ENCODE measurements at regions not wholly inside any gene's neighbourhood (a gene's known extent, or its start where the extent isn't known, plus 50 kb on each side); places are given as distances from the start of the nearest gene placed in this dataset.
"Not testable (repeated sequence)": the region's sequence is repeated elsewhere in the genome, so short reads cannot be mapped to it uniquely, and the experiment has no call there.

DNA sequence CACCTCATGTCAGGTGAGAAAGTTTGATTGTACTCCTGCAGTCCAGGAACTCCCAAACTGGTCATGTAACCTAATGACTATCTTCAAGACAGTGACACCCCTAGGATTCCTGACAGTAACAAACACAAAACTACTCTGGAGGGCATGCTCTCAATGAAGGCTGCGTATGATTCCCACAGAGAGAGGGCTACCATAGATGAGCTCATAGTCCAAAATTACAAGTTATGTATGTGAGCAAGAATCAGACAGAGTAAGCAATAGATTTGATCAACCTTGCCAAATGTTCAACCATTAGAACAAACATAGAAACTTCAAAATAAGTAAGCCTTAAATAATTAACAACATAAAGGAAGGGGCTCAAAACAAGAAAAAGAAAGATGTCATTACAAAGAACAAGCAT is 158.1 kb downstream of the COPRS start:
- DNase-seq: no peak

DNA sequence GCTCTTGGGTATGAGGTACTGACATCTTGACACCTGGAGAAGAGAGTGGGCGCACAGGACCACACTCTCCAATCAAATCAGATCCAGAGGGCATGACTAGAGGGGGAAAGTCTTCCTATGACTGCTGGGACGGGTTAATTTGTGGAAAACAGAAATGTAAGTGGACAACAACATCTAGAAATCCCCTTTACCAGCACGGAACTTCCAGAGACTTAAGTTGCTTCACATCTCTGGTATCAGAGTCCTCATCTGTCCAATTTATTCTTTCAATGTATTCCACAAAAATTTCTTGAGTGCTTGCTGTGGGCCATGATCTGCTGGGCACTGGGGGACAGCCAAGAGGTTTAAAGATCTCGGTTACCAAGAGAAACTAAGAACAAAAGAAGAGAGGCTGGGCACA is 159.2 kb downstream of the COPRS start:
- DNase-seq: no peak

DNA sequence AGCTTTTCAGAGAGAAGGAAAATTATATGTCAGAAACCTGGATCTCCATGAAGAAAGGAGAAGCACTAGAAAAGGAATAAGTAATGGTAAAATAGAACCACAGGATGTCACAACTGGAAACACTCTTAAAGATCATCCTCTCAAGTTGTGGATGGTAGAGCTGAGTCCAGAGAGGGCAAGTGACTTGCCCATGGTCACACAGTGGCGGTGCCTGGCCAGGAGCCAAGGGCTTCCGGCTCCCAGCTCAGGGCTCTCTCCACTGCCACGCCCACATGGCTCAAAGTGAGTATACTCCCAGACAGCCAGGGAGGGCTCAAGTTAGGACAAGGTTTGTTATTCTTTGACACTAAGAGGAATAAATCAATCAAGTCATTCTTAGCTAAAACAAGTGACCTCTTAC is 159.8 kb downstream of the COPRS start:
- no peak for DNase-seq

DNA sequence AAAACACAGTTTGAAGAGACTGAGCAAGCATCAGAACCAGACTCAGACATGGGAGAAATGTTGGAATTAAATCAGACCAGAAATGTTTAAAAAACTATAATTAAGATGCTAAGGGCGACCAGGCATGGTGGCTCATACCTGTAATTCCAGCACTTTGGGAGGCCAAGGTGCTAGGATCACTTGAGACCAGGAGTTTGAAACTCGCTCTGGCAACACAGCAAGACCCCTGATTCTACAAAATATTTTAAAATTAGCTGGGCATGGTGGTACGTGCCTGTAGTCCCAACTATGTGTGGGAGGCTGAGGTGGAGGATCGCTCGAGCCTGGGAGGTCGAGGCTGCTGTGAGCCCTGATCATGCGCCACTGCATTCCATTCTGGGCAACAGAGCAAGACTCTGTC is 160.3 kb downstream of the COPRS start:
- no peak for DNase-seq

DNA sequence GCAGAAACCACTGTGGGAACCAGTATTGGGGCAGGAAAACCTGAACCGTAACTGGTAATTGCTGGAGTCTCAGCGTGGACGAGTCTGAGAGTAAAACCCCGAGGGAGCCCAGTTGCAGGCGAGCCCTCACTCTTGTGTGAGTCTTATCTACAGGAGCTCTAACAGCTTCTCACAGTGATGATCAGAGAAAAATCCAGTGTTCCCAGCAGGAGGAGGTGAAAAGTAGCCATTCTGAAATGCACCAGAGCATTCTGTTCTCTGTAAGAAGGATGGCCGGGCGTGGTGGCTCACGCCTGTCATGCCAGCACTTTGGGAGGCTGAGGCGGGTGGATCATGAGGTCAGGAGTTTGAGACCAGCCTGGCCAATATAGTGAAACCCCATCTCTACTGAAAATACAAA is 161.2 kb downstream of the COPRS start:
- DNase-seq: no peak

DNA sequence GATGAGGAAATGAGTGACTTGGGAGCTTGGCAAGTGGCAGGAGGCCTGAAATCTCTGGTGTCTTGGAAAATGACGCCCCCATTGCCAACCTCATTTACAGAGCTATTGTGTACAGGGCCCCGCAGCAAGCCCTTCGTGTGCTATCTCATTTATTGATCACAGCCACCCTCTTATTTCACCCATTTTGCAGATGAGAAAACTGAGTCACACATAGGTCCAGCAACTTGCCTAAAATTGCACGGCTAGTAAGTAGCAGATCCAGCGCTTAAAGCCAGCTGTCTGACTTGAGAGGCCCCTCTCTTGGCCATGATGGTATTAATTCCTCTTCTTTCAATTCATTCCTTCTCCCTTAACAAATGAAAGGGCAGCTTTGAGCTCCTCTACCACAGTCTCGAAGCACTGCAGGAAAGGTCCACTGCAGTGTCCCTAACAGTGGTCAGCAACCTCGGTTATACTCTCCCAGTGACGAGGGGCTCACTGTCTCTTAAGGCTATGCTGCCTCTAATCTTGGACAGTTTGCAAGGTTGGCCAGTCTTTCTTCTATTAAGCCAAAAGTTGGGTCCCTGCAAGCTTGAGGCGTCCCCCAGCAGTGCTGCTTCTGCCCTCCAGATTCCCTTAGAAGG is 162.2 kb downstream of the COPRS start:
- no peak for DNase-seq

DNA sequence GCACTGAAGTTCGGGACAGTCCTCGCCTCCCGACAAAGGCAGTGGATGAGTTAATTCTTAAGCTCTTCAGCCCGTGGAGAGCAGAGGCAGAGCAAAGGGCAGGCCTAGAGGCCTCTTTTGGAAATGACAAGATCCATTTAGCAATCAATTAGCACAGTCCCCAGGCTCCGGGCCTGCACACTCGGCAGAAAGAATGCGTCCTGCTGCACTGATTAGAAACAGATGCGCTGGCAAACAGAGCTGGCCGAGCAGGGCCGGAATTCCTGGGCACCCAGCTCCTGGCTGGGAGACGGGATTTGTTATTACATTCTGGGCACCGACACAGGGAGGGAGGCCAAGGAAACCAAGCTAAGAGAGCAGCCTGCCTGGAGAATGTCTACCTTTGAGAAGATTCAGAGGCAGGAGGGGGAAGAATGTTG is 162.9 kb downstream of the COPRS start:
- no peak for DNase-seq

DNA sequence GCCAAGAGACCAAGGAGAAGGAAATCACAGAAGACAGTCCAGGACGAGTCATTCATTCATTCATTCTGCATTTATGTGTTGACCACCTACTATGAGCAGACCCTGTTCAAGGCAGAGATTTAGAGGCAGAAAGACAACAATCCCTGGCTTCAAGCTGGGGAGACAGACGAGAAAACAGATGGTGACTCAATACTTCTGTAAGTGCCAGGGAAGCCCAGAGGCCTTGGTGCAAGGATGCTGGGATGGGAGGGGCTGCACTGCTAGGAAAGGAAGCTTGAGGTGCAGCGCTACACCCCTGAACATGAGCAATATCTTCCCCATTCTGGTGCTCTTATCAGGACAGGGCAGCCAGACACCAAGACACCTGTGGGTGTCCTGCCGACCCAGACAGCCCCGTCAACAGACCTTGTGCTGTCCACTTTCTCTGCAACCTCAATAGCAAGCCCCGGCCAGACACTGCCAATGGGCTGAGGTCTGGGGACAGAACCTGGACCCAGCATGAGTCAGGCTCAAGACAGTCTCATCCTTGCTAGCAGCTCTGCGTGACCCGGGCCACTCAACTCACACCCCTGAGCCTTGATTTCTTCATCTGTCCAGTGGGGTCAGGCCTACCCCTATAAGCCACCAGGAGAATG is 163.5 kb downstream of the COPRS start:
- DNase-seq: no peak

DNA sequence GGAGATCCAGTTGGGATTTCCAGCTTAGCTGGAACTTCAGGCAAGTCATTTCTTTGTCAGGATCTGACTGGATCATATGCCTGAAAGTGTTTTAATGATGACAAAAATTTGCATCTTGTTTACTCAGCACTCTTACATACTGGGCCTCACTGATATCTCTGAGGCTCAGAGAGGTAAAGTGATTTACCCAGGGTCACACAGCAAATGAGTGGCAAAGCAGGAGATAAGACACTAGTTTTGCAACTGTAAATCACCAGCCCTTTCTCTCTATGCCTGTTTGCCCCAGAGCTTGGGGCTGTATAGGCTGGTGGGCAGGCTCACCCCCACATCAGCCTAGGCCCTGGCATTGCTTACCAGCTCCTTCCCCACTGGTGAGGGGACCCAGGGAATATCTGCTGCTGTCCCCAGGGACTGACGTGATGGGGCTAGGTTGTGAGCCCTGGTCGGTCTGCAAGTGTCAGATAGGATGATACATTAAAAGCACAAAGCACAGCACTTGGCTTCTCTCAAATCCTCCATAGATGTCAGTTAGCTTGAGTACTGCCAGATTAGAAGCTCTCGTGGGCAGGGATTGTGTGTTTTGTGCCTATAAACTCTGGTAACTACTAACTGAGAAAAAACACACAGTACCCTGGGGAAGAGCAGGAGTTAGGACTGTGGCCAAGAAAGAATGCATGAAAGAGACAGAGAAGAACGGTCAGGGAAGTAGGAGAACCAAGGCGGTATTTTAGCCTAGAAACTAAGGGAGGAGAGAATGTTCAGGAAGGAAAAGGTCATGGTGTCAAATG is 165.4 kb downstream of the COPRS start:
- no peak for DNase-seq

DNA sequence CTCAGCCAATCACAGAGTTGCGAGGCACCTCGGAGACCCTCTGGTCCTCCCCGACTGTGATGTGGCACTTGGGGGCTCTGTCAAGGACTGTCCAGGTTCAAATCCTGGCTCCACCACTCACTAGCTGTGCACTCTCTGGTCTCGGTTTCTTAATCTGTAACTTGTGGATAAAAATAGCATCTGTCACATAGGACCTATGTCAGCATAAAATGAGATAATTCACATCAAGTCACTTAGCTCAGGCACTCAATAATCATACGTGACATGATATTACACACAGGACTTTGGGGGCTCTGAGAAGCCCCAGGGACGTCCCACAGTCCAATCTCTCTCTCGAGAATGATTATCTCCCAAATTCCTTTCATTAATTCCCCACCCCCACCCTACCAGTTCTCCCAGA is 166.4 kb downstream of the COPRS start:
- DNase-seq: no peak

DNA sequence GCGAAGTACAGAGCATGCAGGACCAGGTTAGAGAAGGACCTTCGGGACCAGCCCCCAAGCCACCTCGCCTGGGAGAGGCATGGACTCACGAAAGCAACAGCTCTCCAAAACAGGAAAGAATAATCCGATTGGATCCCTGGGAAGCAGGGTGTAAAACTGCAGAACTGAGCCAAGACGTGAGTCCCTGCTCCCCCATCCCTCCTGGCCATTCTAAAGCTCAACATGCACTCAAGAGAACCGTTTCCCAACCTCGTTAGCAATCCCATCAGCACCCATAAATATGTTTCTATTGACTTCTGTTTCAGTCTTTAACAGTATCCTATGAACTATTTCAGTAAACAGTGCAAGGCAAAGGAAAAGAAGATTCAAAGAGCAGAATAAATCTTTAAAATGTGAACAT is 167.0 kb downstream of the COPRS start:
- DNase-seq: no peak

DNA sequence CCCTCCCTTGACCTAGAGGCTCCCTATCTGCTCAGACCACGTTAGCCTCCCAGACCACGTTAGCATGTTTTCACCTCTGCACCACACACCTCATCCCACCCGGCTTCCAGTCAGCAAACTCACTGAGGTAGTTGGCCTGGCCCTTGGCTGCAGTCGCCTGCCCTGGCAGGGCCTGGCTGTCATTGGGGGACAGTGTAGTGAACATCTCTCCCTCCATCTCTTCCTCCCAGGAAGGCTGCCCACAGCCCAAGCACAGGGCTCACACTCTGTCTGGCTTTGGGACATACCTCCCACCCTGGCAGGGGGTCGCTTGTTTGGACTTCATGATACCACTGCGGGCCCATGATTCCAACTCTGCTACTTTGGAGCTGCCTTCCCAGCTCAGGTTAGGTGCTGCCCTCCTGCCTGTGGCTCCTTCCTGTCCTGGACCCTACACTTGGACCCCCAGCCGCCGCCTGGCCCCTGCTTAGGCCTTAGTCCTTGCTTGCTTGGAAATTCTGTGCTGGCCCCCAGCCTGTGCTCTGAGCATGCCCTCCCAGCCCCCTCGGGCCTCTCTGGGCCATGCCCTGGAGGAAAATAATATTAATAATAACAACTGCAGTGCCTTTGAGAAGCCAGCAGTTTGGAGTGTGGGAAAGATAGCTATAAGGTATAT is 167.7 kb downstream of the COPRS start:
- no peak for DNase-seq

DNA sequence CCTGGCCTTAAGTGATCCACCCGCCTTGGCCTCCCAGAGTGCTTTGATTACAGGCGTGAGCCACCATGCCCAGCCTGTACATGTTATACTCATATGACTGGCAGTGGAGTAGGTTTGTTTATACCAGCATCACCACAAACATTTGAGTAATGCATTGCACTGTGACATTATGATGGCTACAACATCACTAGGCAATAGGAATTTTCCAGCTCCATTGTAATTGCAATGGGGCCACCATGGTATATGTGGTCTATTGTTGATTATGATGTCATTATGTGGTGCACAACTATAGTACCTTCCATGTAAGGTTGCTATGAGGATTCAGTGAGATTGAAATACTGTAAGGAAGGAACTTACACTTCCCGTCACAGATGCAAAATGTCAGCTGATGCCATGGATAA is 168.9 kb downstream of the COPRS start:
- DNase-seq: no peak

DNA sequence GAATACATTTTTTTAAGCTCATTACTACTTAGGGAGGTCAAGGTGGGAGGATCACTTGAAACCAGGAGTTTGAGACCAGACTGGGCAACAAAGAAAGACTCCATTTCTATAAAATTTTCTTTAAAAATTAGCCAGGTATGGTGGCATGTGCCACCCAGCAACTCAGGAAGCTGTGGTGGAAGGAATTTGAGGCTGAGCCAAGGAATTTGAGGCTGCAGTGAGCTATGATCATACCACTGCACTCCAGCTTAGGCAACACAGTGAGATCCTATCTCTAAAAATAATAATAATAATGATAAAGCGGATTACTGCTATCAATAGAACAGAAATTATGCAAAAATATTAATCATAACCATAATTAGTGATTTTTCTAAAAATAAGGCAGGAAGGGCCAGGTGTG is 170.3 kb downstream of the COPRS start:
- no peak for DNase-seq

DNA sequence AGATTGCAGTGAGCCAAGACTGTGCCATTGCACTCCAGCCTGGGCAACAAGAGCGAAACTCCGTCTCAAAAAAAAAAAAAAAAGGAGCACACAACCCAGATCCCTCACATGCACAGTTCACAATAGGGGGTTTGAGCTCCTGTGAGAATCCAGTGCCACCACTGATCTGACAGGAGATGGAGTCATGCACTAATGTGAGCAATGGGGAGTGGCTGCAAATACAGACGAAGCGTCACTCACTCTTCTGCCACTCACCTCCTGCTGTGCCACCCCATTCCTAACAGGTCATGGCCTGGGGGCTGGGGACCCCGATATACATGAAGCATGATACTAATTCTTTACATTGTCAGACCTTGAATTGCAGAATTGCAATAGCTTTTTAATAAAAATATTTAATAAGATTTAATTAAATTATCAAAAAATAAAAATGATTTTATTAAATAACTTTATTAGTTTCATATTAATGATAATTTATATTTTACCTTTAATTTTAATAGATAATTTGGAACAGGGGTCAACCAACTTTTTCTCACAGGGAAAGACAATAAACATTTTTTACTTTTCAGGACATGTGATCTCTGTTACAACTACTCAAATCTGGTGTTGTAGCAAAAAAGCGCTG is 171.4 kb downstream of the COPRS start:
- no peak for DNase-seq

DNA sequence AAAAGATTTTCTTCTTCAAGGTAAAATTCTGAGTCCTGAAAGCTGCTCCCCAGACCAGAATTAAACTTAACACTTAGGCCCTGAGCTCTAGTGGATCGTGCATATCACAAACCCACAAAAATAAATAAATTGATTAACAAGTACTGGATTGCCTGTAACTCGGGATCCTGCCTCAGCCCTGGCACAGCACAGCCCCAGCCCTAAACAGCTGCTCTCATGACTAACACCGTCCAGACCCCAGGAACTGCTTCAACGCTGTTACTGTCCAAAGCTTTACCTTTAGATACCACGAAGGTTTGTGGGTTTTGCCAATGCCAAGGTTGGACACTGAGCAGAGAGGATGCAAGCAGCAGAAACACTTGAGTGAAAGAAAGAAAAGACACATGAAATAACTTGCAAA is 172.5 kb downstream of the COPRS start:
- no peak for DNase-seq

DNA sequence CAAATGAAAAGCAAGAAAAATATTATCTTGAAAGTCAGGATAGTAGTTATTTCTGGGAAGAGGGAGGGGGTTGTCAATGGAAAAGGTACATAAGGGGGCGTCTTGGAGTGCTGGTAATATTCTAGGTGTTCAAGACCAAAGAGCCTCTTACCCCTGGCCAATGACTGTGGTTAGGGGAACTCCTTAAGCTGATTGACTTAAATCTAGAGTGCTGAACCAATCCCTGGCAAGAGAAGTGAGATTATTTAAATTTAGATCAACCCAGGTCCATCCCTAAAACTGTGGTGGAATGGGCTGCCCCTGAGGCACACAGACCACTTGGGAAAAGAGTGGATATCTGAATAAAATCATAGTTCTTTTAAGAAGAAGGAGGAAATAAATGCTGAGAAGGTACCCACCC is 174.1 kb downstream of the COPRS start:
- DNase-seq: no peak

DNA sequence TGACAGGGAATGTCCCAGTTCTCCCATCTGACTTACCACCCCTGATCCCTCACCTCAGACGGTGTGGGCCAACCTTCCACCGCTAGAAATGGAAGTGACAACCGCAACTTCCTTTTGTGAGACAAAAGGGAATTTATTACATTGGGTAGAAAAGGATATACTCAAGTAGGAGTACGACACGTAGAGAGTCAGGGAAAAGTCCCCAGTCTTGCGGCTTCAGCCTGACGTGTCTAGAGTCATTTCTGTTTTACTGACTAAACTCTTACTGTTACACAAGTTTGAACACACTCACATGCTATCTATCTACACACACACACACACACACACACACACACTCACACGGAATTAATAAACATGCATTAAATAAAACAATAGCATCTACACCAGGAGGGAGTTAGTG is 178.9 kb downstream of the COPRS start:
- no peak for DNase-seq

DNA sequence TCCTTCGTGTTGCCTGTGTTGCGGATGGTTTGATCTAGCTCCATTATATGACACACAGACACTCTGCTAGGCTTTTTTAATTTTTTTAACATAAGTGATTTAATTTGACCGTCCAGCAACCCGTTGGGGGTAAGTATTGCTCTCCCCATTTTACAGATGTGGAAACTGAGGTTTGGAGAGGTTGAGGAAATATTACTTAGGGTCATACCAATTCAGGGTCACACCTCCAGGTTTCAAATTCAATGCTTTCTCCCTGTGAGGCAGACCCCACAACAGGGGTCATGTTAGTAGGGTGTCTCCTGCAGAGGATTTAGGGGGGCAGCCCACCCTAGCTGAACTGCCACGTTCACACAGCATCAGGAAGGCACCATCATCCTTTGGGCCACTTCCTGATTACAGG is 179.4 kb downstream of the COPRS start:
- no peak for DNase-seq

DNA sequence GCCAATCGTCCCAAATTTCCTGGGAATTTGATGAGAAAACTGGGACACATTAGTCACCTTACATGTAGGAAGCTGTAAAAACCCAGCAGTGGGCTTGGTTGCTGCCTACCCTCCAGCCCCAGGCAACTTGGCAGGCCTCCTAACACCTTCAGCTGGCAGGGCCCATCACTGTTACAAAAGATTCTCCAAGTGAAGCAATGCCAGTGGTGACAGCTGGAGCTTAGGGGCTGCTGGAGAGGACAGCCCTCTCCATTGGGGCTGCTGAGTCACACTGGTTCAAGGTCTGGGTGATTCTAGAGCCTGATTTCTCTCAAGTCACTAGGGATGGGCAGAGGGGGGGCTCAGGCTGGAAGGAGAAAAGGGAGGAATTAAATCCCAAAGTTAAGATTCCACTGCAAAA is 180.6 kb downstream of the COPRS start:
- DNase-seq: peak; percentile 91

DNA sequence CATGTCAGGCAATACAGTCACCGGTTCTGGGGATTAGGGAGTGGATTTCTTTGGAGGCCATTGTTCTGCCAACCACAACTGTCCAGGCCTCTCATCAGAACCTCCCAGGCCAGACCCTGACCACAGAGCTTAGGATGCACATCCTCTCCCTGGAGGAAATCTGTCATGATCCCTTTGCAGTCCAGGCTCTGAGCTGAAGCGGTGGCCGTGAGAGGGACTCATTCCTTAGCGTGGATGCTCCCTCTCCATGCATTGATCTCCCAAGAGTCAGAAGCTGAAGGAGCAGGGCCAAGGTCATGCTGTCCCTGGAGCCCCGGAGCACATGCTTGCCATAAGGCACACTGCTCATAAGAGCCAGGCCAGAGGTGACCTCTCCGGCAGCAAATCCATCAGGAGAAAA is 181.4 kb downstream of the COPRS start:
- DNase-seq: no peak

DNA sequence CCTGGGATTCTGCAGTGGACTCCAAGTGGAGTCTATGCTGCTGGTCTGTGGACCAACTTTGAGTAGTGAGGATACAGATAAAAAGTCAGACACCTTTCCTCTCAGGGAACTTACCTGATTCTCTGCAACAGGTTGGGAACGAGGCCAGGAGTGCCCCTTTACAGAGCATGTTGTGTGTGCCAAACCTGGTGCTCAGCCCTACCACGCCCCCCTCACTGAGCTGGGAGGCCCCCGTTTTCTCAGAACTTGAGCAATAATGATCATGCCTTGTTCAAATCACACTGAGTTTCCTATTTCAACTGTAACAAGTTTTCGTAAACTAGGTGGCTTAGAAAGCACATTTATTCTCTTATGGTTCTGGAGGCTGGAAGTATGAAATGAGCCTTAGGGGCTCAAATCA is 182.0 kb downstream of the COPRS start:
- no peak for DNase-seq

DNA sequence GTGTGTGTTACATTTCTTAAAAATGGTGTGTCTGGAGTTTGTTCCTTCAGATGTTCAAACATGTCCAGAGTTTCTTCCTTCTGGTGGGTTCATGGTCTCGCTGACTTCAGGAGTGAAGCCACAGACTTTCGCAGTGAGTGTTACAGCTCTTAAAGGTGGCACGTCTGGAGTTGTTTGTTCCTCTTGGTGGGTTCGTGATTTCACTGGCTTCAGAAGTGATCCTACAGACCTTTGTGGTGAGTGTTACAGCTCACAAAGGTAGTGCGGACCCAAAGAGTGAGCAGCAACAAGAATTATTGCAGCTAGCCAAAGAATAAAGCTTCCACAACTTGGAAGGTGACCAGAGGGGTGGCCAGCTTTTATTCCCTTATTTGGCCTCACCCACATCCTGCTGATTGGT is 183.7 kb downstream of the COPRS start:
- not testable (repeated sequence) for DNase-seq
